ENCODE measurements at regions not wholly inside any gene's neighbourhood (a gene's known extent, or its start where the extent isn't known, plus 50 kb on each side); places are given as distances from the start of the nearest gene placed in this dataset.
"Not testable (repeated sequence)": the region's sequence is repeated elsewhere in the genome, so short reads cannot be mapped to it uniquely, and the experiment has no call there.

GRCh38 chr5:100641833-100642232, 106.7 kb downstream of the FAM174A start:
- DNase-seq = no peak

- DNase-seq = no peak
Observed at GRCh38 chr5:100643473-100643872, 108.3 kb downstream of the FAM174A start.

- DNase-seq = no peak
Observed at GRCh38 chr5:100644185-100644584, 109.0 kb downstream of the FAM174A start.

- no peak for DNase-seq
Observed at GRCh38 chr5:100644776-100645175, 109.6 kb downstream of the FAM174A start.

GRCh38 chr5:100646011-100646410, 110.8 kb downstream of the FAM174A start:
- DNase-seq = no peak

GRCh38 chr5:100646691-100647090, 111.5 kb downstream of the FAM174A start:
- DNase-seq = no peak

- no peak for DNase-seq
Observed at GRCh38 chr5:100647461-100648230, 112.5 kb downstream of the FAM174A start.

GRCh38 chr5:100654895-100655294, 119.7 kb downstream of the FAM174A start:
- DNase-seq = no peak

- DNase-seq = not testable (repeated sequence)
Observed at GRCh38 chr5:100656771-100657170, 121.6 kb downstream of the FAM174A start.

- no peak for DNase-seq
Observed at GRCh38 chr5:100659080-100659795, 124.1 kb downstream of the FAM174A start.

GRCh38 chr5:100664140-100664539, 129.0 kb downstream of the FAM174A start:
- DNase-seq = no peak

GRCh38 chr5:100667161-100667630, 132.0 kb downstream of the FAM174A start:
- DNase-seq = peak; percentile 5

- DNase-seq = peak; percentile 10
Observed at GRCh38 chr5:100668511-100668910, 133.3 kb downstream of the FAM174A start.

GRCh38 chr5:100676817-100677631, 141.8 kb downstream of the FAM174A start:
- DNase-seq = peak; percentile 34

- no peak for DNase-seq
Observed at GRCh38 chr5:100682625-100683024, 147.5 kb downstream of the FAM174A start.

GRCh38 chr5:100683881-100684280, 148.7 kb downstream of the FAM174A start:
- no peak for DNase-seq

GRCh38 chr5:100685122-100685521, 149.9 kb downstream of the FAM174A start:
- not testable (repeated sequence) for DNase-seq

GRCh38 chr5:100688834-100689233, 153.7 kb downstream of the FAM174A start:
- not testable (repeated sequence) for DNase-seq

- no peak for DNase-seq
Observed at GRCh38 chr5:100690036-100690560, 154.9 kb downstream of the FAM174A start.

GRCh38 chr5:100691085-100691484, 155.9 kb downstream of the FAM174A start:
- no peak for DNase-seq

GRCh38 chr5:100691548-100691947, 156.4 kb downstream of the FAM174A start:
- peak; percentile 40 for DNase-seq

GRCh38 chr5:100693481-100693880, 158.3 kb downstream of the FAM174A start:
- DNase-seq = no peak

GRCh38 chr5:100694100-100694499, 158.9 kb downstream of the FAM174A start:
- no peak for DNase-seq

Data from fibroblast of skin of scalp (primary cell).